ENCODE measurements at regions not wholly inside any gene's neighbourhood (a gene's known extent, or its start where the extent isn't known, plus 50 kb on each side); places are given as distances from the start of the nearest gene placed in this dataset.

- no peak for TF ChIP-seq ZNF431 (CRISPR knock-in tag; IDR thresholded peaks at IDR 0.05; ENCODE audit: borderline replicate concordance, low read depth)
- TF ChIP-seq NR3C1 (CRISPR knock-in tag; IDR thresholded peaks at IDR 0.05) = no peak
- no peak for TF ChIP-seq CTCF (CRISPR knock-in tag; IDR thresholded peaks at IDR 0.05)
- no peak for TF ChIP-seq ZNF326 (CRISPR knock-in tag; IDR thresholded peaks at IDR 0.05; ENCODE audit: borderline replicate concordance)
Measured at GRCh38 chr5:22998774-22999173, 145.6 kb upstream of the CDH12 start.

All from HepG2 (cell line).